NB4 (cell line): ENCODE measurements at regions not wholly inside any gene's neighbourhood (a gene's known extent, or its start where the extent isn't known, plus 50 kb on each side); places are given as distances from the start of the nearest gene placed in this dataset.

Experiments used
- CTCF ChIP-seq: IDR thresholded peaks from one replicate; pipeline ENCODE4 v1.5.1; 2012; ENCODE audit warnings: low read depth, low read length
- POLR2A ChIP-seq: IDR thresholded peaks from 2 replicates; pipeline ENCODE4 v1.6.1; 2011; ENCODE audit warnings: mild to moderate bottlenecking; ENCODE audit not compliant: insufficient read length; ENCODE audit errors: extremely low read depth

DNA sequence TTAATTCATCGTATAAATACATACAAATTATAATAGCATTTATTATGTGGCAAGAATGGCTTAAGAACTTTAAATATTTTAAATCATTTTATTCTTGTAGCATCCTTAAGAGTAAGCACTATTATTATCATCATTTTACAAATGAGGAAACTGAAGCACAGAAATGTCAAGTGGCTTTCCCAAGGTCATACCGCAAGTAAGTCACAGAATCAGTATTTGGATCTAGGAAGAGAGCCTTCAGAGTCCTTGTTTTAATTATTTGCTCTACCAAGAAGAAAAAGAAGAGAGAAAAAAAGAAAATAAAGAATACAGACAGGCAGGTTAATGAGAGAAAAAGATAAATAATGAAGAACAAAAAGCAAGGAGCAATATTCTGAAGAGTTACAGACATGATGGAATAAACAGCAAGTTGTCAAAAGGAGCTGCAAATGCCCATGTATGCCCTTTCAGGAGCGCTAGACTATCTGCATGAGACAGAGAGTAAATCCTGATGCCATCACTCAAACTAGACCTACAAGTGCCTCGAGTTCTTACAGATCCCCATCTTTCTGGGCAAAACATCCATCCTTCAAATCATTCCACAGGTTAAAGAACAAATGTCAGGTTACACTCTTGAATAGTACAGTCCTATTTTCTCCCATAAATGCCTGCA lies 57.8 kb upstream of the ETAA1 start:
- TF ChIP-seq POLR2A (no peak), CTCF (no peak)
